Suprapubic skin (tissue), 4 donors: ENCODE measurements at regions not wholly inside any gene's neighbourhood (a gene's known extent, or its start where the extent isn't known, plus 50 kb on each side); places are given as distances from the start of the nearest gene placed in this dataset.

ENCODE experiments used
- DNase-seq, 2 donors: peaks; one replicate each; pipeline ENCODE4 v3.0.0-alpha.2; 2019; ENCODE audit warnings: low spot score in 2 of 2
- H3K27ac ChIP-seq: fragments of 200-600 bp; sonication (generic); one replicate; pipeline ENCODE4 v1.5.1; 2019
- H3K27me3 ChIP-seq: fragments of 200-600 bp; sonication (generic); one replicate; pipeline ENCODE4 v1.5.1; 2019
- H3K36me3 ChIP-seq: fragments of 200-600 bp; sonication (generic); one replicate; pipeline ENCODE4 v1.5.1; 2019
- H3K4me1 ChIP-seq: fragments of 200-600 bp; sonication (generic); one replicate; pipeline ENCODE4 v1.5.1; 2019
- H3K4me3 ChIP-seq: fragments of 200-600 bp; sonication (generic); one replicate; pipeline ENCODE4 v1.5.1; 2019; ENCODE audit warnings: mild to moderate bottlenecking
- H3K9me3 ChIP-seq: fragments of 200-600 bp; sonication (generic); one replicate; pipeline ENCODE4 v1.5.1; 2019
- EP300 ChIP-seq: sonication (generic); formaldehyde crosslinking; IDR thresholded peaks from one replicate; pipeline ENCODE4 v1.6.1; 2017; ENCODE audit warnings: antibody characterized with exemption
- POLR2A ChIP-seq, 2 donors: fragments of 450-650 bp; IDR thresholded peaks; one replicate each; pipeline ENCODE4 v1.6.1; 2017; ENCODE audit warnings: antibody characterized with exemption in 2 of 2, mild to moderate bottlenecking in 2 of 2, moderate library complexity in 2 of 2
- POLR2AphosphoS5 ChIP-seq, 3 donors: sonication (generic); formaldehyde crosslinking; IDR thresholded peaks; one replicate each; pipeline ENCODE4 v1.6.1; 2017; ENCODE audit warnings: antibody characterized with exemption in 3 of 3
- WGBS: methylation state at CpG from one replicate; pipeline ENCODE4 v1.1.5; 2018; 5-methylcytosine and 5-hydroxymethylcytosine counted together
- TF ChIP-seq, protein P1 (sequence below), 2 donors: fragments of 200-600 bp in 1 of 2; fragments of 450-650 bp in 1 of 2; sonication (generic) in 1 of 2; IDR thresholded peaks; one replicate each; pipeline ENCODE4 v1.5.1; 2016 to 2019; ENCODE audit warnings: antibody characterized with exemption in 2 of 2, mild to moderate bottlenecking in 1 of 2, moderate library complexity in 1 of 2

DNA sequence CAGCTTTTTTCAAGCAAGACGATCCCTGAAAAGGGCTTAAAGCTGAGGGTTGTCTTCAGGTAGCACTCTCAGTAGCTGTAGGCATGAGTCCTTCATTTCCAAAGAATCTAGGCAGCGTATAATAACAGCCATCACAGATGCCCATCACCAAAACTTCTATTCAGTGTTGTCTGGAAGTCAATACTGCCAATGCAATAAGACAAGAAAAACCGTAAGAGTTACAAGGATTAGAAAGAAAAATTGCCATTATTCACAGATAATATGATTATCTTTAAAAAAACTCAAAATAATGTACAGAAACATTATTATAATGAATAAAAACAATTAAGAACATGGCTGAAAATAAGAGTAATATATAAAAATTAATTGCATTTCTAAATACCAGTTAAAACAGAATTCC is 208.2 kb upstream of the ADRA1B start:
- TF ChIP-seq, protein P1, sequence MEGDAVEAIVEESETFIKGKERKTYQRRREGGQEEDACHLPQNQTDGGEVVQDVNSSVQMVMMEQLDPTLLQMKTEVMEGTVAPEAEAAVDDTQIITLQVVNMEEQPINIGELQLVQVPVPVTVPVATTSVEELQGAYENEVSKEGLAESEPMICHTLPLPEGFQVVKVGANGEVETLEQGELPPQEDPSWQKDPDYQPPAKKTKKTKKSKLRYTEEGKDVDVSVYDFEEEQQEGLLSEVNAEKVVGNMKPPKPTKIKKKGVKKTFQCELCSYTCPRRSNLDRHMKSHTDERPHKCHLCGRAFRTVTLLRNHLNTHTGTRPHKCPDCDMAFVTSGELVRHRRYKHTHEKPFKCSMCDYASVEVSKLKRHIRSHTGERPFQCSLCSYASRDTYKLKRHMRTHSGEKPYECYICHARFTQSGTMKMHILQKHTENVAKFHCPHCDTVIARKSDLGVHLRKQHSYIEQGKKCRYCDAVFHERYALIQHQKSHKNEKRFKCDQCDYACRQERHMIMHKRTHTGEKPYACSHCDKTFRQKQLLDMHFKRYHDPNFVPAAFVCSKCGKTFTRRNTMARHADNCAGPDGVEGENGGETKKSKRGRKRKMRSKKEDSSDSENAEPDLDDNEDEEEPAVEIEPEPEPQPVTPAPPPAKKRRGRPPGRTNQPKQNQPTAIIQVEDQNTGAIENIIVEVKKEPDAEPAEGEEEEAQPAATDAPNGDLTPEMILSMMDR (IDR thresholded peaks at IDR 0.05): no peak
- TF ChIP-seq EP300 (no peak), POLR2AphosphoS5 (IDR thresholded peaks at IDR 0.05) (no peak), POLR2A (IDR thresholded peaks at IDR 0.05) (no peak)
- Histone ChIP-seq H3K9me3 (no peaks in the 10 kb centered on the region), H3K27ac (no peak overlapping the region), H3K4me3 (no peak overlapping the region), H3K27me3 (no peaks in the 10 kb centered on the region), H3K4me1 (no peaks in the 10 kb centered on the region), H3K36me3 (no peaks in the 10 kb centered on the region)
- 94% methylated on average over 3 of the region's 3 CpGs for WGBS
- no peak for DNase-seq

DNA sequence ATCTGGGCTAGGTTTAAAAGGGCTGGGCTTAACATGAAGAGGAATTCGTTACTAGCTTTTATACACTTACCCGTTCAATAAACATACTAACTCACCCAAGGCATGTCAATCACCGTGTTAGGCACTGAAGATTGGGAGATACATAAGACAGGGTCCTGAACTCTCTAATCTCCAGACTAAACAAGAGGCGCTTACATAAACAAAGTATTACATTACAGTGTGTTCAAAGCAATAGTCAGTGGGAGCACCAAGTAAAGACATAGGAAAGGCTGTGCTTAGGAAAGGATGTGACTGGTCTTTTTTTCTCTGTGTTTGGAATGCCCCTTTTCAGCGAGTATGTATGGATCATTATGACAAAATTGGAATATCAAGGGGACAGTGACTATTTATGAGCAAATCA is 203.6 kb upstream of the ADRA1B start:
- H3K27me3 ChIP-seq: no peaks in the 10 kb centered on the region
- no peaks in the 10 kb centered on the region for H3K4me1 ChIP-seq
- no peak for DNase-seq
- TF ChIP-seq POLR2A (IDR thresholded peaks at IDR 0.05): no peak
- TF ChIP-seq, protein P1 (IDR thresholded peaks at IDR 0.05): no peak
- TF ChIP-seq EP300: no peak
- no peak for TF ChIP-seq POLR2AphosphoS5 (IDR thresholded peaks at IDR 0.05)
- H3K27ac ChIP-seq: no peak overlapping the region
- 60% methylated on average over 5 of the region's 5 CpGs for WGBS
- H3K9me3 ChIP-seq: no peaks in the 10 kb centered on the region
- H3K36me3 ChIP-seq: no peaks in the 10 kb centered on the region
- H3K4me3 ChIP-seq: no peak overlapping the region

DNA sequence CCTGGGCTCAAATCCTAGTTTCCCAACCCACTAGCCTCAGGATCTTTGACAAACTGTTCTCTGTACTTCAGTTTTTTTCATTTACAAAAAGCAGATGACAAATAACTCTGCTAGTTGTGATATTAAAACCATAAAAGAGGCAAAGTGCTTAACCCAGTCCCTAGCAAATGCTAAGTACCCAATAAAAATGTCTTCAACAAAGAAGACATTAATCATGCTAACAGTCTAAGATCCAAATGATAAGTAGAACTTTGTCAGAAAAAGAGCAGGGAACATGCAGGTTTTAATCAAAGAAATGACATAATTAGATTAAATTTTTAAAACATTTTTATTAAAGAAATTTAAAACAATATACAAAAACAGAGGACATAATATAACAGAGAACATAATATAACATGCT is 203.0 kb upstream of the ADRA1B start:
- TF ChIP-seq POLR2A (IDR thresholded peaks at IDR 0.05) (no peak), EP300 (no peak), POLR2AphosphoS5 (IDR thresholded peaks at IDR 0.05) (no peak)
- TF ChIP-seq, protein P1 (IDR thresholded peaks at IDR 0.05): no peak
- no peak overlapping the region for H3K27ac ChIP-seq
- H3K9me3 ChIP-seq: no peaks in the 10 kb centered on the region
- H3K4me3 ChIP-seq: no peak overlapping the region
- no peak for DNase-seq
- no peaks in the 10 kb centered on the region for H3K27me3 ChIP-seq
- H3K36me3 ChIP-seq: no peaks in the 10 kb centered on the region
- no peaks in the 10 kb centered on the region for H3K4me1 ChIP-seq

DNA sequence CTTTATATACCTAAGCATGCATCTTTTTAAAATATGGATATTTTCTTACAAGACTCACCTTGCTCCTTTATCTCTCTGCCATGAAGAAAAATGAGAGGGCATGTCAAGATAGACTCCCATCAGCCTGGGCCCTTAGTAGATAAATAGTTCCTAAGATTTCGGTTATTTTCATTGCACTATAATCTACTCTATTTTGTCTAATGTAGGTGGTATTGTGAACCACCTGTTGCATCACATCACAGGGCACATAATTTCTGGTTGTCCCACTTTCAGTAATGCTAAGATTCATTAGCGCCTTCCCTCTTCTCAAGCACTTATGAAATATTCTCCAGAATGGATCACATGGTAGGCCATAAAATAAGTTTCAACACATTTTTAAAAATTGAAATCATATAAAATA is 202.5 kb upstream of the ADRA1B start:
- no peaks in the 10 kb centered on the region for H3K4me1 ChIP-seq
- no peak for TF ChIP-seq POLR2A (IDR thresholded peaks at IDR 0.05)
- TF ChIP-seq, protein P1 (IDR thresholded peaks at IDR 0.05): no peak
- TF ChIP-seq POLR2AphosphoS5 (IDR thresholded peaks at IDR 0.05): no peak
- TF ChIP-seq EP300: no peak
- no peaks in the 10 kb centered on the region for H3K27me3 ChIP-seq
- H3K4me3 ChIP-seq: no peak overlapping the region
- WGBS: 90% methylated on average over 2 of the region's 2 CpGs
- DNase-seq: no peak
- no peaks in the 10 kb centered on the region for H3K9me3 ChIP-seq
- H3K36me3 ChIP-seq: no peaks in the 10 kb centered on the region
- no peak overlapping the region for H3K27ac ChIP-seq

DNA sequence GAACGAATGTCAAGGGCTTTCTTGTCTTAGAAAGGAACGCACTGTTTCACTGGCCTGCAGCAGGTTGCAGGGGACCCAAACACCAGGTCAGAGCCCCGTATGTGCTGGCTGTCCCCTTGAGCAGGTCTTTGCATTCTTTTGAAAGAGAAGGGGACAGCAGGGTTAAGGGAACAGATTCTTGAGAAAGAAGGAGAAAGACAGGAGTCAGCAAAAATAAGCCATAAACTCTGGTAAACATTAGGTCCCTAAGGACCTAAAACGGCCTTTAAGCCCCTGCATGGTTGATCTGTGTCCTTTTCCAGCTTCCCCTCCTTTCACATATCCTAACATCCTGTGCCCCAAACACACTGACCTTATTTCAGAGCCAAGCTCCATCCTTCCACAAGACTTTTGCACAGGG is 190.8 kb upstream of the ADRA1B start:
- H3K27me3 ChIP-seq: no peaks in the 10 kb centered on the region
- no peak for TF ChIP-seq EP300
- TF ChIP-seq, protein P1 (IDR thresholded peaks at IDR 0.05): no peak
- TF ChIP-seq POLR2AphosphoS5 (IDR thresholded peaks at IDR 0.05): no peak
- no peak for TF ChIP-seq POLR2A (IDR thresholded peaks at IDR 0.05)

More for the DNA sequence above, 190.8 kb upstream of the ADRA1B start:
- Histone ChIP-seq H3K4me3 (no peak overlapping the region), H3K4me1 (no peaks in the 10 kb centered on the region), H3K27ac (no peak overlapping the region), H3K9me3 (no peaks in the 10 kb centered on the region), H3K36me3 (no peaks in the 10 kb centered on the region)
- 78% methylated on average over 4 of the region's 4 CpGs for WGBS
- no peak for DNase-seq
